Activated CD4-positive, alpha-beta T cell treated with anti-CD3 and anti-CD28 coated beads for 36 hours (primary cell): ENCODE measurements at regions not wholly inside any gene's neighbourhood (a gene's known extent, or its start where the extent isn't known, plus 50 kb on each side); places are given as distances from the start of the nearest gene placed in this dataset.

Source experiments
- ATAC-seq: fragments of 200-7000 bp; cut with Tn5 transposase; one replicate; pipeline ENCODE4 v1.10.0; 2021; ENCODE audit warnings: mild to moderate bottlenecking, moderate library complexity
- CTCF ChIA-PET: fragments of 350-600 bp; sonication (Branson Sonifier 250); formaldehyde crosslinking; loops from one replicate; lab custom pipeline; 2021; ENCODE audit warnings: antibody characterized with exemption; lab: Charles Lee
- POLR2A ChIA-PET: fragments of 350-600 bp; sonication (Branson Sonifier 250); formaldehyde crosslinking; loops from one replicate; lab custom pipeline; 2021; ENCODE audit warnings: antibody characterized with exemption, inconsistent platforms; lab: Charles Lee
- DNase-seq: peaks from one replicate; pipeline ENCODE4 v3.0.0-alpha.2; 2020
- H3K27ac Mint-ChIP-seq: one replicate; pipeline ENCODE4 v1.8.0; 2021; ENCODE audit warnings: mixed read lengths
- H3K27me3 Mint-ChIP-seq: one replicate; pipeline ENCODE4 v1.8.0; 2021; ENCODE audit warnings: mixed read lengths
- H3K36me3 Mint-ChIP-seq: one replicate; pipeline ENCODE4 v1.8.0; 2021; ENCODE audit warnings: low read depth, mixed read lengths
- H3K4me1 Mint-ChIP-seq: one replicate; pipeline ENCODE4 v1.8.0; 2021; ENCODE audit warnings: mixed read lengths
- H3K4me3 Mint-ChIP-seq: one replicate; pipeline ENCODE4 v1.8.0; 2021; ENCODE audit warnings: mild to moderate bottlenecking, moderate library complexity, mixed read lengths
- H3K9me3 Mint-ChIP-seq: one replicate; pipeline ENCODE4 v1.8.0; 2021; ENCODE audit warnings: low read depth, mixed read lengths
- intact Hi-C, 2 experiments: fragments of 100-400 bp; cut with DNase I in 1 of 2; cut with micrococcal nuclease in 1 of 2; formaldehyde crosslinking; loops; one replicate each; pipeline versions ENCODE4 v1.14.2 to v1.15.1; 2022 to 2024; cut with DNase I, micrococcal nuclease

DNA sequence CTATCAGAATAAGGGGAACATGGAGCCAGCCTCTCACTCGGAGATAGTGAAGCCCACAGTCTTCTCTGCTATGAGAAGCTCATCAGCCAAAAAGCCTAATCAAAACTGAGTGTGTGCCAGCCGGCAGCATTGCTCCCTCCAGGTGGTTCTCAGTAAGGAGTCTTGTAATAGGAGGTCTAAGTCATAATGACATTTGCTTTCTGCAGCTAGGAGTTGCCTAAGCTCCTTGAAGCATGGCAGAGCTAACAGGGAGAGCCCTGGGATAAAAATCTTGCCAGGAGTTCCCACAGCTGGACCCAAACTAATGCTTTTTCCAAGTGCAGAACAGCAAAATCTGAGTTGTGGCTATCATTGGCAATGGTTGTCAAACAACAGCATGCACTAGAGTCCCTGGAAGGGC, 245.2 kb downstream of the SPATA18 start:
- H3K4me3 Mint-ChIP-seq = no peak overlapping the region
- POLR2A ChIA-PET = no interaction called here
- CTCF ChIA-PET = no interaction called here
- no peaks in the 10 kb centered on the region for H3K36me3 Mint-ChIP-seq
- DNase-seq (no peak), ATAC-seq (no peak)
- H3K4me1 Mint-ChIP-seq = no peaks in the 10 kb centered on the region
- H3K27me3 Mint-ChIP-seq = no peaks in the 10 kb centered on the region
- no peaks in the 10 kb centered on the region for H3K9me3 Mint-ChIP-seq
- H3K27ac Mint-ChIP-seq = no peak overlapping the region
- intact Hi-C loops = no loop called here

DNA sequence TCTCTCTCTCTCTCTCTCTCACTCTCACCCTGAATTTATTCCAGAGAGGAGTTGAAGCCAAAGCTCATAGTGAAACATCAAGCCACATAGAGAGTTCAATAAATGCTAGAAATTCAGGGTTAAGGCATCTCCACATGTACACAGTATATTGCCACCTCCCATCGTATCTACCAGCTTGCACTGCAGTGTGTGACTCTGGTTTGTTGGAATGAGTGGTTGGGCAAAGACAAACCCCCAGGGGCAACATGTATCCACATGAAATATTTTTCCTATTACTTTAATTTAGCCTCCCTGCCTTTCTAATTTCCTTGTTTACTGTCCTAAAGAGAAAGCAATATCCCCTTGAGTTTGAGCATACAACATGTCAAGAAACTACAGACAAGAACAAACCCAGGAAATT, 247.3 kb downstream of the SPATA18 start:
- no peak for ATAC-seq
- Mint-ChIP-seq H3K9me3 (no peaks in the 10 kb centered on the region), H3K27ac (no peak overlapping the region), H3K27me3 (no peaks in the 10 kb centered on the region), H3K4me1 (no peaks in the 10 kb centered on the region), H3K36me3 (no peaks in the 10 kb centered on the region), H3K4me3 (no peak overlapping the region)
- ChIA-PET POLR2A (no interaction called here), CTCF (no interaction called here)
- intact Hi-C loops = no loop called here
- DNase-seq = no peak

GRCh38 chr4:52299120-52299519, 248.0 kb downstream of the SPATA18 start:
- intact Hi-C loops = no loop called here
- no peaks in the 10 kb centered on the region for H3K27me3 Mint-ChIP-seq
- H3K9me3 Mint-ChIP-seq = no peaks in the 10 kb centered on the region
- no peak overlapping the region for H3K27ac Mint-ChIP-seq
- no peak for DNase-seq
- POLR2A ChIA-PET = no interaction called here
- H3K36me3 Mint-ChIP-seq = no peaks in the 10 kb centered on the region
- H3K4me3 Mint-ChIP-seq = no peak overlapping the region
- H3K4me1 Mint-ChIP-seq = no peaks in the 10 kb centered on the region
- CTCF ChIA-PET = no interaction called here
- ATAC-seq = no peak

- no peaks in the 10 kb centered on the region for H3K4me1 Mint-ChIP-seq
- no peak overlapping the region for H3K27ac Mint-ChIP-seq
- ATAC-seq (no peak), DNase-seq (no peak)
- intact Hi-C loops = no loop called here
- POLR2A ChIA-PET = no interaction called here
- no peak overlapping the region for H3K4me3 Mint-ChIP-seq
- CTCF ChIA-PET = no interaction called here
- H3K9me3 Mint-ChIP-seq = no peaks in the 10 kb centered on the region
- H3K36me3 Mint-ChIP-seq = no peaks in the 10 kb centered on the region
- no peaks in the 10 kb centered on the region for H3K27me3 Mint-ChIP-seq
These were observed 260.5 kb downstream of the SPATA18 start for GRCh38 chr4:52311464-52312125.

DNA sequence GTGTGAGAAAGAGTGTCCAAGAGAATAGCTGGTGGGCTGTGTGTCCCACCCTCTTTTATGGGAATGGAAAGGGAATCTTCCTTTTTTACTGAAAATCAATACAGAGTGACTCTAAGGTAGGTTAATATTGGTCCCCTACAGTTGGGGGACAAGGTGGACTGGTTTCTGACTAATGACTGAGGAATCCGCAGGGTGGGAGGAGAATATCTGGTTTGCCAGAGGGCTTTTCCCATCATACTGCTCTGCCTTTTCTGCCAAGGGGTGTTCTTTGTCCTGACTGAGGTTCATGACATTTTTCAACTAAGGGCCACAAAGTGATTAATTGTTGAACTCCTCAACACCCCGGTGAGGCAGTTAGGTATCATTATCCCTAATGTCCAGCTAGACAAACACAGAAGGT, 261.6 kb downstream of the SPATA18 start:
- no peaks in the 10 kb centered on the region for H3K9me3 Mint-ChIP-seq
- no peaks in the 10 kb centered on the region for H3K4me1 Mint-ChIP-seq
- CTCF ChIA-PET = interaction anchor here (0.7 kb wide), 1 partner anchor 262 kb away, joined by 4 read pairs; no protein-coding TSS in a partner anchor
- H3K27me3 Mint-ChIP-seq = no peaks in the 10 kb centered on the region
- DNase-seq = no peak
- no peak overlapping the region for H3K27ac Mint-ChIP-seq
- POLR2A ChIA-PET = no interaction called here
- intact Hi-C loops = no loop called here
- no peaks in the 10 kb centered on the region for H3K36me3 Mint-ChIP-seq
- no peak overlapping the region for H3K4me3 Mint-ChIP-seq
- no peak for ATAC-seq

- no peak overlapping the region for H3K4me3 Mint-ChIP-seq
These were observed 266.3 kb downstream of the SPATA18 start for GRCh38 chr4:52317361-52317879.

DNA sequence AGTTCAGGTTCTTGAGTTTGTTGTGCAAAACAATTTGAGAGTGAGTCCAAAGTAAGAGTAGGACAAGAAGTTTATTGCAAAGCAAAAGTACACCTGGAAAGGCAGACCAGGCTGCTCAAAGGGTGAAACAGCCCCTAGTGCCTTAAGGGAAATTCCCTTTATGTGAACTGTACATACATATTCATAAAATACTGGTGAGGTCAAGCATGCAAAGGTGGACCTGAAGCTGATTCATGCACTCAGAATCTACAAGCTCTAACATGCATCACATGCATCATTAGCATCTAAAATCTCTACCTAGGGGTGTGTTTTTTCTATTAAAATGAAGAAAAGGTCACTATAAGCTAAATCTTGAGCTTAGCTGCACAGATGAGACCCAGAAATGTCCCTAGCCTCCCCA, 266.9 kb downstream of the SPATA18 start:
- DNase-seq = no peak
- no peaks in the 10 kb centered on the region for H3K27me3 Mint-ChIP-seq

More at GRCh38 chr4:52317361-52317879, 266.3 kb downstream of the SPATA18 start:
- POLR2A ChIA-PET = no interaction called here
- Mint-ChIP-seq H3K27me3 (no peaks in the 10 kb centered on the region), H3K27ac (no peak overlapping the region), H3K4me1 (no peaks in the 10 kb centered on the region), H3K9me3 (peaks cover 4% of the 10 kb centered on the region), H3K36me3 (no peaks in the 10 kb centered on the region)
- intact Hi-C loops = no loop called here
- no peak for ATAC-seq
- DNase-seq = no peak
- CTCF ChIA-PET = no interaction called here

DNA sequence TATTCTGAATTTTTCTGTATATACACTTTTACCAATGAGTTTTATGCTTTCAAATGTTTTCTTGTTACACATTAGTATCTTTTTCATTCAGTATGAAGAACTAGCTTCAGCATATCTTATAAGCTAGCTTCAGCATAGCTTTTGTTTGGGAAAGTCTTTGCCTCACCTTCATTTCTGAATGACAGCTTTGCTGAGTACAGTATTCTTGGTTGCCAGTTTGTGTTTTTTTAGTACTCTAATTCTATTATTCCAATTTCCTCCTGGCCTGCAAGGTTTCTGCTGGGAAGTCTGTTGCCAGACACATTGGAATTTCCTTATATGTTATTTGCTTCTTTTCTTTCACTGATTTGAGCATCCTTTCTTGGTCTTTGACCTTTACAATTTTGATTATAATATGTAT, 278.8 kb downstream of the SPATA18 start:
- intact Hi-C loops = no loop called here
- no peak overlapping the region for H3K27ac Mint-ChIP-seq
- H3K27me3 Mint-ChIP-seq = peaks cover 1% of the 10 kb centered on the region
- ATAC-seq (no peak), DNase-seq (no peak)
- no peak overlapping the region for H3K4me3 Mint-ChIP-seq
- ChIA-PET POLR2A (no interaction called here), CTCF (interaction anchor here (1.0 kb wide), 1 partner anchor 9 kb away, joined by 3 read pairs; no protein-coding TSS in a partner anchor)
- H3K4me1 Mint-ChIP-seq = no peaks in the 10 kb centered on the region
- H3K9me3 Mint-ChIP-seq = peaks cover 33% of the 10 kb centered on the region
- H3K36me3 Mint-ChIP-seq = no peaks in the 10 kb centered on the region

More for the DNA sequence above, 266.9 kb downstream of the SPATA18 start:
- Mint-ChIP-seq H3K4me3 (no peak overlapping the region), H3K27ac (no peak overlapping the region), H3K36me3 (no peaks in the 10 kb centered on the region), H3K9me3 (peaks cover 7% of the 10 kb centered on the region), H3K4me1 (no peaks in the 10 kb centered on the region)
- POLR2A ChIA-PET = no interaction called here
- intact Hi-C loops = no loop called here
- CTCF ChIA-PET = no interaction called here
- ATAC-seq = no peak

GRCh38 chr4:52343595-52343994, 292.5 kb downstream of the SPATA18 start:
- ATAC-seq (no peak), DNase-seq (no peak)
- Mint-ChIP-seq H3K36me3 (no peaks in the 10 kb centered on the region), H3K4me3 (no peak overlapping the region), H3K27me3 (peaks cover 6% of the 10 kb centered on the region), H3K27ac (no peak overlapping the region), H3K9me3 (no peaks in the 10 kb centered on the region), H3K4me1 (no peaks in the 10 kb centered on the region)
- ChIA-PET POLR2A (no interaction called here), CTCF (no interaction called here)
- intact Hi-C loops = no loop called here

GRCh38 chr4:52350926-52351325, 299.8 kb downstream of the SPATA18 start:
- Mint-ChIP-seq H3K4me3 (no peak overlapping the region), H3K36me3 (no peaks in the 10 kb centered on the region), H3K27me3 (no peaks in the 10 kb centered on the region), H3K4me1 (no peaks in the 10 kb centered on the region), H3K9me3 (no peaks in the 10 kb centered on the region), H3K27ac (no peak overlapping the region)
- DNase-seq (no peak), ATAC-seq (no peak)
- intact Hi-C loops = no loop called here
- POLR2A ChIA-PET = no interaction called here
- CTCF ChIA-PET = no interaction called here

DNA sequence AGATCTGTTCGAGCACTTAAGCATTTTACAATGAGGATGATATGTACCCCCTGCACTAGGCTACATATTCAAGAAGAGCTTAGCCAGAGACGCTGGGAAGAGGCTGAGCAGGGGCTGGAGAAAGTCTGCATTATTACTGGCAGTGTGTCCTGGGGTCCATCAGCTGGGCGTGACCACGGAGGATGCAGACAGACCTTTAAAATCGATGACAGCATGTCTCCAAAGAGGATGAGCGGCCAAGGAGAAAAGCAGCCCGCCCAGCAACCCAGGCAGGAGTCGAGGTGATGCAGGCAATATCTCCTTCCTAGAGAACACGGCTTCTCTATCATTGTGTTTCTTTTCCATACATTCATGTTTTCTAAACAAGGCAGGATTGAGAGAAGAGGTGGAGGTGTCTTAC, 300.7 kb downstream of the USP46 start:
- no peak for DNase-seq
- POLR2A ChIA-PET = no interaction called here
- Mint-ChIP-seq H3K4me1 (no peaks in the 10 kb centered on the region), H3K27ac (no peak overlapping the region), H3K27me3 (no peaks in the 10 kb centered on the region), H3K9me3 (no peaks in the 10 kb centered on the region), H3K4me3 (no peak overlapping the region), H3K36me3 (no peaks in the 10 kb centered on the region)
- ATAC-seq = no peak
- CTCF ChIA-PET = no interaction called here
- intact Hi-C loops = no loop called here

- H3K36me3 Mint-ChIP-seq = no peaks in the 10 kb centered on the region
- H3K4me3 Mint-ChIP-seq = no peak overlapping the region
- H3K9me3 Mint-ChIP-seq = no peaks in the 10 kb centered on the region
- ATAC-seq (no peak), DNase-seq (no peak)
- intact Hi-C loops = no loop called here
- no peaks in the 10 kb centered on the region for H3K4me1 Mint-ChIP-seq
- ChIA-PET POLR2A (no interaction called here), CTCF (no interaction called here)
- H3K27me3 Mint-ChIP-seq = no peaks in the 10 kb centered on the region
- H3K27ac Mint-ChIP-seq = no peak overlapping the region
These were observed 300.2 kb downstream of the USP46 start for GRCh38 chr4:52358883-52359321.
